ENCODE measurements at regions not wholly inside any gene's neighbourhood (a gene's known extent, or its start where the extent isn't known, plus 50 kb on each side); places are given as distances from the start of the nearest gene placed in this dataset.

- TF ChIP-seq POLR2A (IDR thresholded peaks at IDR 0.05) (no peak), POLR2AphosphoS5 (IDR thresholded peaks at IDR 0.05; ENCODE audit: insufficient read depth in 1 of 2, low read depth in 1 of 2) (no peak), CTCF (IDR thresholded peaks at IDR 0.05) (no peak)
Measured at GRCh38 chr3:147544290-147544689, 135.1 kb downstream of the ZIC1 start.
